NCI-H226 (cell line): ENCODE measurements at regions not wholly inside any gene's neighbourhood (a gene's known extent, or its start where the extent isn't known, plus 50 kb on each side); places are given as distances from the start of the nearest gene placed in this dataset.

ENCODE experiments used
- DNase-seq: peaks from one replicate; pipeline ENCODE4 v3.0.0-alpha.2; 2015

- no peak for DNase-seq
Measured at GRCh38 chr1:63214553-63214952, 107.8 kb upstream of the FOXD3 start.

GRCh38 chr1:63223426-63223825, 98.9 kb upstream of the FOXD3 start:
- no peak for DNase-seq

- DNase-seq = no peak
Measured at GRCh38 chr1:63230722-63231121, 91.6 kb upstream of the FOXD3 start.

GRCh38 chr1:63238721-63239120, 83.6 kb upstream of the FOXD3 start:
- no peak for DNase-seq

GRCh38 chr1:63245186-63245585, 77.2 kb upstream of the FOXD3 start:
- DNase-seq = no peak

GRCh38 chr1:63248216-63248615, 74.2 kb upstream of the FOXD3 start:
- DNase-seq = no peak

GRCh38 chr1:63255153-63255552, 67.2 kb upstream of the FOXD3 start:
- DNase-seq = no peak

GRCh38 chr1:63261736-63262458, 60.5 kb upstream of the FOXD3 start:
- no peak for DNase-seq

- no peak for DNase-seq
Measured at GRCh38 chr1:63262459-63262770, 60.0 kb upstream of the FOXD3 start.

- DNase-seq = no peak
Measured at GRCh38 chr1:63264161-63264560, 58.2 kb upstream of the FOXD3 start.

- DNase-seq = no peak
Measured at GRCh38 chr1:63266857-63267256, 55.5 kb upstream of the FOXD3 start.

GRCh38 chr1:63268876-63269275, 53.5 kb upstream of the FOXD3 start:
- DNase-seq = no peak

GRCh38 chr1:63269571-63269970, 52.8 kb upstream of the FOXD3 start:
- DNase-seq = no peak
